ENCODE measurements at regions not wholly inside any gene's neighbourhood (a gene's known extent, or its start where the extent isn't known, plus 50 kb on each side); places are given as distances from the start of the nearest gene placed in this dataset.

- H3K27ac Mint-ChIP-seq: no peak overlapping the region
- DNase-seq (ENCODE audit: low spot score) (no peak), ATAC-seq (no peak)
- H3K4me3 Mint-ChIP-seq: no peak overlapping the region
- no peaks in the 10 kb centered on the region for H3K36me3 Mint-ChIP-seq
- peaks cover 27 to 30% of the 10 kb centered on the region in 2 donors for H3K27me3 Mint-ChIP-seq
- H3K4me1 Mint-ChIP-seq (ENCODE audit: low read depth in 2 of 2): no peaks in the 10 kb centered on the region
- H3K9me3 Mint-ChIP-seq: no peaks in the 10 kb centered on the region
These were observed 193.8 kb upstream of the RGMA start for GRCh38 chr15:93282808-93283207.

DNA sequence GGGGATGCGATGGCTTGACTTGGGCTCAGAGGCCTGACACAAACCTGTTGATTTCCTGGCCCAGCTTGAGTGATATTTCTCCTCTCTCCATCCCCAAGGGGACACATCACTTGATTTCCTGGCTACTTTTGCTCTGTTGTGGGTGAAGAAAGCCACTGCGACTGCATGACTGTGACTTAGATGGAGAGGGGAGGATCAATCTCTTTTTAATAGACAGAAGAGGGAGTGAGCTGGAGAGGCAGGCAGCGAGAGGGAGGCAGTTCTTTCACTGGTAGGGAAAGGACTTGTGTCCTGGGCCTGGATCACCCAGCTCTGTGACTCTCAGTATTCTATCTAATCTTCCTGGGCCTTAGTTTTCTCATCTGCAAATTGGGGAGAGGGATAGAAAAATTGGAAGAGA lies 189.8 kb upstream of the RGMA start:
- Mint-ChIP-seq H3K27ac (no peak overlapping the region), H3K9me3 (no peaks in the 10 kb centered on the region), H3K4me1 (ENCODE audit: low read depth in 2 of 2) (no peaks in the 10 kb centered on the region), H3K4me3 (no peak overlapping the region), H3K27me3 (peaks cover 20 to 24% of the 10 kb centered on the region in 2 donors), H3K36me3 (no peaks in the 10 kb centered on the region)
- ATAC-seq: peak in 1 of 2 donors; percentile 13
- DNase-seq (ENCODE audit: low spot score): no peak

GRCh38 chr15:93278006-93278405 lies 189.0 kb upstream of the RGMA start:
- ATAC-seq: no peak
- no peak overlapping the region for H3K4me3 Mint-ChIP-seq
- DNase-seq (ENCODE audit: low spot score): no peak

GRCh38 chr15:93274257-93274656 lies 185.2 kb upstream of the RGMA start:
- Mint-ChIP-seq H3K36me3 (peaks cover 5% of the 10 kb centered on the region), H3K4me1 (ENCODE audit: low read depth in 2 of 2) (no peaks in the 10 kb centered on the region), H3K27ac (no peak overlapping the region), H3K9me3 (no peaks in the 10 kb centered on the region), H3K27me3 (peaks cover 0 to 17% of the 10 kb centered on the region in 2 donors), H3K4me3 (no peak overlapping the region)
- ATAC-seq: no peak
- no peak for DNase-seq (ENCODE audit: low spot score)

More at GRCh38 chr15:93278006-93278405, 189.0 kb upstream of the RGMA start:
- H3K27ac Mint-ChIP-seq: no peak overlapping the region
- no peaks in the 10 kb centered on the region for H3K36me3 Mint-ChIP-seq
- H3K4me1 Mint-ChIP-seq (ENCODE audit: low read depth in 2 of 2): no peaks in the 10 kb centered on the region
- H3K27me3 Mint-ChIP-seq: peaks cover 14 to 21% of the 10 kb centered on the region in 2 donors
- no peaks in the 10 kb centered on the region for H3K9me3 Mint-ChIP-seq

GRCh38 chr15:93271871-93272270 lies 182.9 kb upstream of the RGMA start:
- DNase-seq (ENCODE audit: low spot score): no peak
- H3K4me1 Mint-ChIP-seq (ENCODE audit: low read depth in 2 of 2): no peaks in the 10 kb centered on the region
- H3K4me3 Mint-ChIP-seq: no peak overlapping the region
- no peak overlapping the region for H3K27ac Mint-ChIP-seq
- ATAC-seq: no peak
- H3K9me3 Mint-ChIP-seq: no peaks in the 10 kb centered on the region
- H3K27me3 Mint-ChIP-seq: peaks cover 0 to 8% of the 10 kb centered on the region in 2 donors
- H3K36me3 Mint-ChIP-seq: peaks cover 5% of the 10 kb centered on the region

DNA sequence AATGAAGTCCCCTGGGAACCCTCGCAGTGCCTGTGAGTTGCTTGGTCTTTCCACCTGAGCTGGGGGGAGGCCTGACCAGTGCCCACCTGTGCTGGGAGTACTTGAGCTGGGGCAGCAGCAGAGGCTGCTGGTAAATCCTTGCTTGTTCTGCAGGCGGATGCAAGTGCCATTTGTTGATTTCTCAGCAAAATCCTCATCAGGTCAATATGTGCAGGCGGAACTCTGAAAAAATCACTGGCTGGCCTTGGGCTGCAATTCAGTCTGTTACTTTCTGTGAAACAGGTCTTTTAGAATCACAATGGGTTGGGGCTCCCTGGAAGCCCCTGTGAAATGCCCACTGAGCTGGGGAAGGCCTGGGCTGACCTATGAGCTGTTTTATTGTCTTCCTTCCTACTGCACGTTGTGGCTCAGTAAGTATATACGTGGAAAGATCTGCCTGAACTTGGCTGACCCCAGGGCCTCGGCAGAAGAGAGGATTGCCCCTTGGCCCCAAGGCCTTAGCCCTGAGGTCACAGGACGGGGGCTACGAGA lies 182.0 kb upstream of the RGMA start:
- DNase-seq (ENCODE audit: low spot score) (no peak), ATAC-seq (no peak)
- Mint-ChIP-seq H3K9me3 (no peaks in the 10 kb centered on the region), H3K27ac (no peak overlapping the region), H3K4me1 (ENCODE audit: low read depth in 2 of 2) (no peaks in the 10 kb centered on the region), H3K4me3 (no peak overlapping the region), H3K27me3 (peaks cover 0 to 8% of the 10 kb centered on the region in 2 donors), H3K36me3 (peaks cover 5% of the 10 kb centered on the region)

GRCh38 chr15:93268066-93268465 lies 179.1 kb upstream of the RGMA start:
- no peak for ATAC-seq
- no peak overlapping the region for H3K27ac Mint-ChIP-seq
- no peak overlapping the region for H3K4me3 Mint-ChIP-seq
- H3K9me3 Mint-ChIP-seq: no peaks in the 10 kb centered on the region
- H3K36me3 Mint-ChIP-seq: peaks cover 5% of the 10 kb centered on the region
- H3K27me3 Mint-ChIP-seq: peaks cover 11 to 15% of the 10 kb centered on the region in 2 donors
- no peaks in the 10 kb centered on the region for H3K4me1 Mint-ChIP-seq (ENCODE audit: low read depth in 2 of 2)
- no peak for DNase-seq (ENCODE audit: low spot score)

DNA sequence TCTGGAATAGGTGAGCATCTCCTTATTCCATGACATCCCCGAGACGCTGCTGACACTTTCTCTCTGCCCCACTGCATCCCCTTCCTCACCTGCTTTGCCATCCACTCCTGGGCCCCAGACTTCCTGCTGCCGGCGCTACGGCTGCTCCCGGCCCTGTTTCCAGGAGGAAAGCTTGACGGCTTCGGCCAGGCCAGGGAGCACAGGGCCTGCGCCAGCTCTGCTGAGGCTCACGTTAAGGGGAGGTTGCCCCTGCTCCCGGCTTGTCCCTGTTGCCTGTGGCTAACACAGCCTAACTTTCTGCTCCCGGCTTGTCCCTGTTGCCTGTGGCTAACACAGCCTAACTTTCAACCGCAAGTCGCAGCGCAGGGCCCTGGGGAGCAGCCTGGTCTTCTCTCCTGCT lies 177.3 kb upstream of the RGMA start:
- no peak overlapping the region for H3K27ac Mint-ChIP-seq
- ATAC-seq (no peak), DNase-seq (ENCODE audit: low spot score) (no peak)
- no peaks in the 10 kb centered on the region for H3K4me1 Mint-ChIP-seq (ENCODE audit: low read depth in 2 of 2)
- no peaks in the 10 kb centered on the region for H3K9me3 Mint-ChIP-seq
- H3K4me3 Mint-ChIP-seq: no peak overlapping the region
- peaks cover 13 to 33% of the 10 kb centered on the region in 2 donors for H3K27me3 Mint-ChIP-seq
- no peaks in the 10 kb centered on the region for H3K36me3 Mint-ChIP-seq

GRCh38 chr15:93265111-93265556 lies 176.1 kb upstream of the RGMA start:
- ATAC-seq (no peak), DNase-seq (ENCODE audit: low spot score) (no peak)

GRCh38 chr15:93261845-93262244 lies 172.8 kb upstream of the RGMA start:
- ATAC-seq (no peak), DNase-seq (ENCODE audit: low spot score) (no peak)
- no peaks in the 10 kb centered on the region for H3K9me3 Mint-ChIP-seq
- H3K4me1 Mint-ChIP-seq (ENCODE audit: low read depth in 2 of 2): peaks cover 0 to 6% of the 10 kb centered on the region in 2 donors
- H3K4me3 Mint-ChIP-seq: no peak overlapping the region
- no peaks in the 10 kb centered on the region for H3K36me3 Mint-ChIP-seq
- peaks cover 12 to 33% of the 10 kb centered on the region in 2 donors for H3K27me3 Mint-ChIP-seq
- no peak overlapping the region for H3K27ac Mint-ChIP-seq

More at GRCh38 chr15:93265111-93265556, 176.1 kb upstream of the RGMA start:
- Mint-ChIP-seq H3K4me3 (no peak overlapping the region), H3K4me1 (ENCODE audit: low read depth in 2 of 2) (no peaks in the 10 kb centered on the region), H3K27ac (no peak overlapping the region), H3K27me3 (peaks cover 15 to 33% of the 10 kb centered on the region in 2 donors), H3K9me3 (no peaks in the 10 kb centered on the region), H3K36me3 (no peaks in the 10 kb centered on the region)

GRCh38 chr15:93257920-93258319 lies 168.9 kb upstream of the RGMA start:
- ATAC-seq (no peak), DNase-seq (ENCODE audit: low spot score) (no peak)
- no peaks in the 10 kb centered on the region for H3K9me3 Mint-ChIP-seq
- H3K4me1 Mint-ChIP-seq (ENCODE audit: low read depth in 2 of 2): peaks cover 0 to 6% of the 10 kb centered on the region in 2 donors
- no peak overlapping the region for H3K4me3 Mint-ChIP-seq
- no peaks in the 10 kb centered on the region for H3K36me3 Mint-ChIP-seq
- H3K27me3 Mint-ChIP-seq: peaks cover 9 to 16% of the 10 kb centered on the region in 2 donors
- no peak overlapping the region for H3K27ac Mint-ChIP-seq

DNA sequence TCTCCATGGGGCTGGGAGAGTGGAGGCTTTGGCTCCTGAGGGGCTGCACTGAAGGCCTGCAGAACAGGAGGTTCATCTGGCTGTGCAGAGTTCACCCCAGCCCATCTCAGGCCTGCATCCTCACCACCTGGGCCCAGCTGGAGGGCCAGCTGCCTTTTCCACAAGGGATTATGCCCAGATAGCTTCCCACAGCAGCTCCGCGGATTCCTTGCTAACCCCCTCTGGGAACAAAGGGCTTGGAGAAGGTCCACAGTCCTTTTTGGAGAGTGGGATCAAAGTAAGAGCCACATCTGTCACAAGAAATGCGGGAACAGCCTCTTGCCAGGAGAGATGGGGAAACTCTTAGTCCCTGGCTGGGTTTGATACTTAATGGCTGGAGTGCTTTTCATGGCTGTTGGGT lies 164.7 kb upstream of the RGMA start:
- H3K4me1 Mint-ChIP-seq (ENCODE audit: low read depth in 2 of 2): peaks cover 0 to 2% of the 10 kb centered on the region in 2 donors
- DNase-seq (ENCODE audit: low spot score) (peak; percentile 22), ATAC-seq (no peak)
- H3K9me3 Mint-ChIP-seq: no peaks in the 10 kb centered on the region
- H3K27ac Mint-ChIP-seq: no peak overlapping the region
- no peaks in the 10 kb centered on the region for H3K36me3 Mint-ChIP-seq
- peaks cover 6 to 9% of the 10 kb centered on the region in 2 donors for H3K27me3 Mint-ChIP-seq
- no peak overlapping the region for H3K4me3 Mint-ChIP-seq

DNA sequence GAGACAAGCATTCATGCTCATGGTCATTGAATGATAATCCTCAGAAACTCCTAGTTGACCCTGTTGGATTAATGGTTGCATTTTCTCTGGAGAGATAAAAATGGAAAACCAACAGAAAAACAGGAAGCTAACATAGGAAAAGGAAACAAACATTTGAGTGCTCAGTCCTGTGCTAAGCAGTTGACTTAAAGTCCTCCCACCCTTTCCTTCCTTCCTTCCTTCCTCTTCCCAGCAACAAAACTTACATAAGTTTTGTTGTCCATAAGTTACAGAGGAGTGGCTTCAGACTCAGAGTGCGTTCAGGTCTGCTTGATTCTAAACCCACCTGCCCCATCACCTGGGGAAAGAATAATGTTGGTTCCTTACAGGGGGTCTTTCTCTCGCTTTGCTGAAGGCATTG lies 163.8 kb upstream of the RGMA start:
- H3K4me1 Mint-ChIP-seq (ENCODE audit: low read depth in 2 of 2): no peaks in the 10 kb centered on the region
- no peaks in the 10 kb centered on the region for H3K9me3 Mint-ChIP-seq
- ATAC-seq: no peak
- no peaks in the 10 kb centered on the region for H3K36me3 Mint-ChIP-seq
- H3K27me3 Mint-ChIP-seq: peaks cover 10 to 11% of the 10 kb centered on the region in 2 donors
- no peak overlapping the region for H3K4me3 Mint-ChIP-seq
- no peak for DNase-seq (ENCODE audit: low spot score)
- no peak overlapping the region for H3K27ac Mint-ChIP-seq

- Mint-ChIP-seq H3K27ac (no peak overlapping the region), H3K27me3 (peaks cover 18 to 26% of the 10 kb centered on the region in 2 donors), H3K4me1 (ENCODE audit: low read depth in 2 of 2) (no peaks in the 10 kb centered on the region), H3K4me3 (no peak overlapping the region), H3K9me3 (no peaks in the 10 kb centered on the region), H3K36me3 (no peaks in the 10 kb centered on the region)
- DNase-seq (ENCODE audit: low spot score): no peak
- no peak for ATAC-seq
These were observed 161.9 kb upstream of the RGMA start for GRCh38 chr15:93250950-93251349.

DNA sequence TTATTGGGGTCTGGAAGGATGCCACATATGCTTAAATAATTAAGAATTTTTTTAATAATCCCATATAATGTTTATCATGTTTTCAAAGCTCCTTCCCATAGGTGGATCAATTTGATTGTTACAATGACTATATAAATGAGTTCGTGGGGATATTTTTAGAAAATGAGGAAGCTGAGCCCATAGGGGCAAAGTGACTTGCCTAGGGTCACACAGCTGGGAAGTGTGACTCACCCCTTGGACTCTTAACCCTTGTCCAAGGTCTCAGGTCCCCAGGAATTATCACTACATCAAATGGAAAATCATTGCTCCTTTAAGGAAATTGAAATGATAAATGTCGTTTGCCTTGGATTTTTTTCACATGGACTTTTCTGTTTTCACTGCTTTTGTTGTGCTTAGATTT lies 161.2 kb upstream of the RGMA start:
- Mint-ChIP-seq H3K36me3 (no peaks in the 10 kb centered on the region), H3K4me3 (no peak overlapping the region), H3K9me3 (no peaks in the 10 kb centered on the region), H3K4me1 (ENCODE audit: low read depth in 2 of 2) (no peaks in the 10 kb centered on the region), H3K27me3 (peaks cover 18 to 26% of the 10 kb centered on the region in 2 donors), H3K27ac (no peak overlapping the region)
- DNase-seq (ENCODE audit: low spot score) (no peak), ATAC-seq (no peak)
